BE2C (cell line): ENCODE measurements at regions not wholly inside any gene's neighbourhood (a gene's known extent, or its start where the extent isn't known, plus 50 kb on each side); places are given as distances from the start of the nearest gene placed in this dataset.

Source experiments
- DNase-seq: peaks from one replicate; pipeline ENCODE4 v3.0.0-alpha.2; 2020
- H3K27me3 ChIP-seq: fragments of 250-450 bp; sonication (Bioruptor Pico); 2 replicates; pipeline ENCODE4 v1.5.1; 2020; ENCODE audit warnings: mild to moderate bottlenecking
- H3K36me3 ChIP-seq: fragments of 250-450 bp; sonication (Bioruptor Pico); 2 replicates; pipeline ENCODE4 v1.5.1; 2020; ENCODE audit warnings: mild to moderate bottlenecking
- H3K4me1 ChIP-seq: fragments of 250-450 bp; sonication (Bioruptor Pico); 2 replicates; pipeline ENCODE4 v1.5.1; 2020
- H3K4me3 ChIP-seq: 2 replicates; pipeline ENCODE4 v1.5.1; 2011; ENCODE audit warnings: low read depth, low read length
- H3K9me3 ChIP-seq: fragments of 250-450 bp; sonication (Bioruptor Pico); 2 replicates; pipeline ENCODE4 v1.5.1; 2020
- TF ChIP-seq, protein P1 (sequence below): IDR thresholded peaks from 2 replicates; pipeline ENCODE4 v1.5.1; 2012; ENCODE audit warnings: mild to moderate bottlenecking, low read depth, low read length

DNA sequence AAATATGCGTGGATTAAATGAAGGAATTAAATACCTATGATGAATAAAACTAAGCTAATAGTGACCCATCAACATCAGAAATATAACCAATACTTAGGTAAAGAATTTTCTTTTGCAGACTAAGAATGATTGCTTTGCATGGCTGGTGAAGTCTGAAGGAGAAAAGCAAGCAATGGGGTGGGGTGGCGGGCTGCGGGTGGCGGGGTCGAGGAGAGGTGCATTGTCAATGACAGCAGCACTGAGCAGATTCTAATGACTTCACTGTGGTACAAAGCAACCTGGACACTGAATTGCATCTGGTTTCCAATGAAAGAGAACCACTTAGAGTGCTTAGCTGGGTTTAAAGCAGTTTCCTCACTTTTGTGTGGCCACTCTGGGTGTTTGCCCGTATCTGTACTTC, 171.5 kb upstream of the IL12A start:
- Histone ChIP-seq H3K27me3 (no peaks in the 10 kb centered on the region), H3K4me1 (peaks cover 10% of the 10 kb centered on the region), H3K36me3 (no peaks in the 10 kb centered on the region), H3K4me3 (no peak overlapping the region), H3K9me3 (no peaks in the 10 kb centered on the region)
- DNase-seq: no peak
- TF ChIP-seq, protein P1, sequence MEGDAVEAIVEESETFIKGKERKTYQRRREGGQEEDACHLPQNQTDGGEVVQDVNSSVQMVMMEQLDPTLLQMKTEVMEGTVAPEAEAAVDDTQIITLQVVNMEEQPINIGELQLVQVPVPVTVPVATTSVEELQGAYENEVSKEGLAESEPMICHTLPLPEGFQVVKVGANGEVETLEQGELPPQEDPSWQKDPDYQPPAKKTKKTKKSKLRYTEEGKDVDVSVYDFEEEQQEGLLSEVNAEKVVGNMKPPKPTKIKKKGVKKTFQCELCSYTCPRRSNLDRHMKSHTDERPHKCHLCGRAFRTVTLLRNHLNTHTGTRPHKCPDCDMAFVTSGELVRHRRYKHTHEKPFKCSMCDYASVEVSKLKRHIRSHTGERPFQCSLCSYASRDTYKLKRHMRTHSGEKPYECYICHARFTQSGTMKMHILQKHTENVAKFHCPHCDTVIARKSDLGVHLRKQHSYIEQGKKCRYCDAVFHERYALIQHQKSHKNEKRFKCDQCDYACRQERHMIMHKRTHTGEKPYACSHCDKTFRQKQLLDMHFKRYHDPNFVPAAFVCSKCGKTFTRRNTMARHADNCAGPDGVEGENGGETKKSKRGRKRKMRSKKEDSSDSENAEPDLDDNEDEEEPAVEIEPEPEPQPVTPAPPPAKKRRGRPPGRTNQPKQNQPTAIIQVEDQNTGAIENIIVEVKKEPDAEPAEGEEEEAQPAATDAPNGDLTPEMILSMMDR: no peak

DNA sequence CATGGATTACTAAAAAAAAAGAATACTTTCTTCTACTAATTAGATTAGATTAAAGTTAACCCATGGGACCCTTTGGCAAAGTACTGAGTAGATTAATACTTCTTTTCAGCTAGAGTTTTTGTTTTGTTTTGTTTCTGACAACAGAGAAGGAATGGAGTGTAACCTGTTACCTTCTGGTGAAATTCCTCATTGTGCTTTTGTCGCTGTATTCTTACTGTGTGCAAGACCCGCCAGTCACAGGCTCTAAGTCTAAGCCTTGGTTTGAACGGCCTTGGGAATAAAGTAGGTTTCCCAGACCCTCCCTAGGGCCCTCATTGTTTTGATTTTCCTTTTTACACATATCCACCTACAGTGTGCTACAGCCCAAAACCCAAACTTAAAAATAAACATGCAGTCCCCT, 171.1 kb upstream of the IL12A start:
- no peaks in the 10 kb centered on the region for H3K27me3 ChIP-seq

DNA sequence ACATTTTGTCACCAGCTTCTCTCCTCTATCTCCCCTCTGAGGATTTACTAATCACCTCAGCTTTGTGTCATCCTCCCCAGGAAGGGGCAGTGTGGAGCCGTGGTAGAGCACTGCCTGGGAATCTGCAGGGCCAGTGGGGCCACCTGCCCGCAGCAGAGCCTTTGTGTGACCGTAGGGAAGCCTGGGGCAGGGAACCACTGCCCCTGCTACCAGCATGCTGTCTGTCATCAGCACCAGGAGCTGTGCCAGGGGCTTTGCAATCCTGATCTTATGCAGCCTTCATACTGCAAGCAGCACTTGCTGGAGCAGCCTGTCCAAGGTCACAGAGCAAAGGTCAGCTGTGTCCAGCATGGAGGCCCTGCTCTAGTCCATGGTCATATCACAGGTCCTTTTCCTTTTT, 170.2 kb upstream of the IL12A start:
- no peaks in the 10 kb centered on the region for H3K27me3 ChIP-seq
- peak; percentile 81 for DNase-seq
- H3K9me3 ChIP-seq: no peaks in the 10 kb centered on the region
- TF ChIP-seq, protein P1: peak; percentile 77
- H3K4me1 ChIP-seq: peaks cover 10% of the 10 kb centered on the region
- no peaks in the 10 kb centered on the region for H3K36me3 ChIP-seq
- no peak overlapping the region for H3K4me3 ChIP-seq

More for the DNA sequence above, 171.1 kb upstream of the IL12A start:
- TF ChIP-seq, protein P1: no peak
- H3K4me1 ChIP-seq: peaks cover 10% of the 10 kb centered on the region
- H3K36me3 ChIP-seq: no peaks in the 10 kb centered on the region
- H3K4me3 ChIP-seq: no peak overlapping the region
- no peak for DNase-seq
- no peaks in the 10 kb centered on the region for H3K9me3 ChIP-seq

DNA sequence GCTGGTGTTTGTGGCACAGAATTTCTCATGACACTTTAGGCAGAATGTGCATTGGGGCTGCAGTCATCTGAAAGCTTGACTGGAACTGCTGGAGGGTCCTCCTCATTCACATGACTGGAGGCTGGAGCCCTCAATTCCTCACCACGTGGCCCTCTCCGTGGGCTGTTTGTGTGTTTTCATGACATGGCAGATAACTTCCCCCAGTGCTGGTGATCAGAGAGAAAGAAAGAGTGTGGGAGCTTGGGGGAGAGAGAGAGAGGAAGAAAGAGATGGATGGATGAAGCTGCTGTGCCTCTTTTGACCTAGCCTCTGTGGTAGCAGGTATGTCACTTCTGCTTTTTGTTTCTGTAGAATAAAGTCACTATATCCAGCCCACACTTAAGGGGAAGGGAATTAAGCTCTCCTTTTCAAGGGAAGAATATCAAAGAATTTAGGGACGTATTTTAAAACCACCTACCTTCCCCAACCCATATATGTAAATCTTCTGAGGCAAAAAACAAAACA, 169.6 kb upstream of the IL12A start:
- Histone ChIP-seq H3K9me3 (no peaks in the 10 kb centered on the region), H3K4me1 (peaks cover 17% of the 10 kb centered on the region), H3K27me3 (no peaks in the 10 kb centered on the region), H3K36me3 (no peaks in the 10 kb centered on the region), H3K4me3 (no peak overlapping the region)
- TF ChIP-seq, protein P1: no peak
- DNase-seq: no peak

DNA sequence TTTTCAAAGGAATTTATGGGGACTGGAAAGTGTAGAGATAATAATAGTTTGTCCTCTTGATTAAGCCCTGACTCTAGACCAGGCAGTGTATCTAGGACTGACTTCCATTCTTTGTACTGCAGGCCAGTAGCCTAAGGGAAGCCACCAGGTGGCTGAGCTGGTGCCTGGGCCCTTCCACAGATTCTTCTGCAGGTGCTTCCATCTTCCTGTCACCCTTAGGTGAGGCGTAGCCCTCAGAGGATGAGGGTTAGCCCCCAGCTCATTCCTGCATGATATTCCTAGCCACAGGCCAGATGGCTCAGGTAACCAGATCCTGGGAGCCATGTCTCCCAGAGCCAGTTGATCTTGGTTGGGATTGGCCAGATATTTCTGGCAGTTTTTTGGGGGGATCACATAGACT, 169.0 kb upstream of the IL12A start:
- no peaks in the 10 kb centered on the region for H3K27me3 ChIP-seq
- H3K4me3 ChIP-seq: no peak overlapping the region
- H3K9me3 ChIP-seq: no peaks in the 10 kb centered on the region
- no peak for DNase-seq
- peaks cover 22% of the 10 kb centered on the region for H3K4me1 ChIP-seq
- TF ChIP-seq, protein P1: peak; percentile 2; the same call in 1 of the 2 replicates
- H3K36me3 ChIP-seq: no peaks in the 10 kb centered on the region

DNA sequence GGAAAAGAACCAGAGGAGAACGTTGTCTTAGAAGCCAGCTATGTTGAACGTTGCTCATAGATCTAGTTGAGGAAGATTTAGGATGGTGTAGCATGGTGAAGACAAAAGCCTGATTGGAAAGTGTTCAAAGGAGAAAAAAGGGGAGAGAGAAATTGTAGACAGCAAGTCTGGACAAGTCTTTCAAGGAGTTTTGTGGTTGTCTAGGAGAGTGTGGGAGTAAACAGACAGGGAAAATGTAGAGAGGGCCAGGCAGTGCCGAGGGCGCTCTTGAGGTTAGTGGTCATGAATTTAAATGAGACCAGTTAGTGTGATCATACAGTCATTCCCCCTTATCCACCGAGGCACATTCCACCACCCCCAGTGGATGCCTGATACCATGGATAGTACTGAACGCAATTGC, 167.5 kb upstream of the IL12A start:
- H3K9me3 ChIP-seq: no peaks in the 10 kb centered on the region
- peaks cover 35% of the 10 kb centered on the region for H3K4me1 ChIP-seq
- no peak overlapping the region for H3K4me3 ChIP-seq
- no peaks in the 10 kb centered on the region for H3K27me3 ChIP-seq
- H3K36me3 ChIP-seq: no peaks in the 10 kb centered on the region
- DNase-seq: no peak
- TF ChIP-seq, protein P1: no peak
